Sigmoid colon (tissue), 6 donors: ENCODE measurements at regions not wholly inside any gene's neighbourhood (a gene's known extent, or its start where the extent isn't known, plus 50 kb on each side); places are given as distances from the start of the nearest gene placed in this dataset.

Experiments
- DNase-seq: peaks from one replicate; pipeline ENCODE4 v3.0.0-alpha.2; 2019
- H3K27ac ChIP-seq, 4 donors: fragments of 200-600 bp; sonication (generic); one replicate each; pipeline ENCODE4 v1.5.1; 2016 to 2019; ENCODE audit warnings: mild to moderate bottlenecking in 1 of 4
- H3K27me3 ChIP-seq, 3 donors: fragments of 200-600 bp; sonication (generic); one replicate each; pipeline ENCODE4 v1.5.1; 2019; ENCODE audit warnings: mild to moderate bottlenecking in 1 of 3
- H3K36me3 ChIP-seq, 4 donors: fragments of 200-600 bp; sonication (generic); one replicate each; pipeline ENCODE4 v1.5.1; 2016 to 2019
- H3K4me1 ChIP-seq, 4 donors: fragments of 200-600 bp; sonication (generic); one replicate each; pipeline ENCODE4 v1.5.1; 2017 to 2019
- H3K4me3 ChIP-seq, 4 donors: fragments of 200-600 bp; sonication (generic); one replicate each; pipeline ENCODE4 v1.5.1; 2017 to 2019; ENCODE audit warnings: mild to moderate bottlenecking in 2 of 4, moderate library complexity in 1 of 4
- H3K9me3 ChIP-seq, 4 donors: fragments of 200-600 bp in 3 of 4; sonication (generic) in 3 of 4; one replicate each; pipeline versions ENCODE4 v1.5.1 to v1.6.1; 2013 to 2019
- EP300 ChIP-seq, 4 donors: sonication (generic); formaldehyde crosslinking; IDR thresholded peaks; one replicate each; pipeline ENCODE4 v1.6.1; 2017; ENCODE audit warnings: antibody characterized with exemption in 4 of 4
- POLR2A ChIP-seq, 2 donors: fragments of 450-650 bp; IDR thresholded peaks; one replicate each; pipeline ENCODE4 v1.6.1; 2016; ENCODE audit warnings: antibody characterized with exemption in 2 of 2, mild to moderate bottlenecking in 2 of 2, moderate library complexity in 2 of 2
- POLR2AphosphoS5 ChIP-seq, 4 donors: sonication (generic); formaldehyde crosslinking; IDR thresholded peaks; one replicate each; pipeline ENCODE4 v1.6.1; 2017; ENCODE audit warnings: antibody characterized with exemption in 4 of 4
- WGBS, 2 donors: extraction: QIAGEN DNeasy Blood & Tissue Kit; methylation state at CpG; one replicate each; pipeline ENCODE4 v1.1.7; 2013; 5-methylcytosine and 5-hydroxymethylcytosine counted together
- intact Hi-C: fragments of 100-400 bp; cut with DNase I; formaldehyde crosslinking; loops from one replicate; pipeline ENCODE4 v1.15.1; 2023
- TF ChIP-seq, protein P1 (sequence below), 4 experiments: fragments of 450-650 bp in 3 of 4; fragments of 200-600 bp in 1 of 4; IDR thresholded peaks; one replicate each; pipeline ENCODE4 v1.5.1; 2016 to 2019; ENCODE audit warnings: antibody characterized with exemption in 4 of 4, mild to moderate bottlenecking in 3 of 4, moderate library complexity in 2 of 4
- donor health status: healthy with polysubstance abuse.
- donor health status: healthy.

DNA sequence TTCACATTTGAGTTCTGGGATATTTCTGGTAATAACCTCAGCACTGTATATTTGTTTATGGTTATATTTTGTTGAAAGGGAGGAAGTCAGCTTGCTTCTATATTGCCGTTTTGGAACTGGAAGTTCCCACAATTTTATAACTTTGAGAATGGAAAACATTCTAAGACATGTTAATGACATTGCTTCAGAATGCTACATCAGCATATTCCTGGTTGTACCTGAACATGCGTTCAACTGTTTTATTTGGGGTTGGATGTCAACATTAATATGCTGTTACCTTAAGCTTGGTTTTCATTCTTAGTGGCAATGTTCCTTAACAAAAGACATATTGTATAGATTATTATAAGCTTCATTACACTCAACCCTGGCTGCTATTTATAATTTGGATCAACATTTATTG is 489.4 kb upstream of the MAGEB18 start:
- H3K9me3 ChIP-seq = no peaks in the 10 kb centered on the region
- H3K4me1 ChIP-seq = no peaks in the 10 kb centered on the region
- 79 to 86% methylated on average over 2 of the region's 2 CpGs for WGBS, 2 donors
- H3K36me3 ChIP-seq = no peaks in the 10 kb centered on the region
- DNase-seq = no peak
- no peaks in the 10 kb centered on the region for H3K27me3 ChIP-seq
- no peak overlapping the region for H3K4me3 ChIP-seq
- TF ChIP-seq POLR2A (IDR thresholded peaks at IDR 0.05) (no peak), POLR2AphosphoS5 (IDR thresholded peaks at IDR 0.05) (no peak), EP300 (IDR thresholded peaks at IDR 0.05) (no peak)
- TF ChIP-seq, protein P1, sequence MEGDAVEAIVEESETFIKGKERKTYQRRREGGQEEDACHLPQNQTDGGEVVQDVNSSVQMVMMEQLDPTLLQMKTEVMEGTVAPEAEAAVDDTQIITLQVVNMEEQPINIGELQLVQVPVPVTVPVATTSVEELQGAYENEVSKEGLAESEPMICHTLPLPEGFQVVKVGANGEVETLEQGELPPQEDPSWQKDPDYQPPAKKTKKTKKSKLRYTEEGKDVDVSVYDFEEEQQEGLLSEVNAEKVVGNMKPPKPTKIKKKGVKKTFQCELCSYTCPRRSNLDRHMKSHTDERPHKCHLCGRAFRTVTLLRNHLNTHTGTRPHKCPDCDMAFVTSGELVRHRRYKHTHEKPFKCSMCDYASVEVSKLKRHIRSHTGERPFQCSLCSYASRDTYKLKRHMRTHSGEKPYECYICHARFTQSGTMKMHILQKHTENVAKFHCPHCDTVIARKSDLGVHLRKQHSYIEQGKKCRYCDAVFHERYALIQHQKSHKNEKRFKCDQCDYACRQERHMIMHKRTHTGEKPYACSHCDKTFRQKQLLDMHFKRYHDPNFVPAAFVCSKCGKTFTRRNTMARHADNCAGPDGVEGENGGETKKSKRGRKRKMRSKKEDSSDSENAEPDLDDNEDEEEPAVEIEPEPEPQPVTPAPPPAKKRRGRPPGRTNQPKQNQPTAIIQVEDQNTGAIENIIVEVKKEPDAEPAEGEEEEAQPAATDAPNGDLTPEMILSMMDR (IDR thresholded peaks at IDR 0.05) = no peak
- intact Hi-C loops = no loop called here
- no peak overlapping the region for H3K27ac ChIP-seq

DNA sequence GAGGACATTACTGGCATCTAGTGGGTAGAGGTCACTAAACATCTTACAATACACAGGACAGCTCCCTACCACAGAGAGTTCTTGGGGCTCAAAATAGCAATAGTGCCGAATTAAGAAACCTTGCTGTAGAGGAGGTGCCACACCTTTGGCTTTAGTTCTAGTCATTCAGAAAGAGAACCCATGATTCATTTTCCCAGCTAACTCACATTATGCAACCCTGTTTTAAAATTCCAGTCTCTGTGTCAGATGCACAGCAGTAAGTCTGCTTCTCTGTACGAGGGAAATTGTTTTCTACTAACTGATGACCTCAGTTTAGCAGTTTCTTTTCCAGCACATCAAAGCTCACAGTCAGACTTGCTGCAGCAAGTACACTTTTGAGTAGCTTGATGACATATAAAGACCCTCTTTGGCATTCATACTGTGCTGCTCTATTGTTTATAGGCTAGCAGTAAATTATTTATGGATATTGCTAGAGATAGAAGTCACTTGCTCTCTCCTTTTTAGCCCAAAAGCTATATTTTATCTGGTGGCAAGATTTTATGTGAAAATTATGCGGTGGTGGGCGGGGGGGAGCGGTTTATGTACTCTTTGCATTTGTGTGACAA is 487.8 kb upstream of the MAGEB18 start:
- no peaks in the 10 kb centered on the region for H3K36me3 ChIP-seq
- intact Hi-C loops = no loop called here
- H3K4me1 ChIP-seq = no peaks in the 10 kb centered on the region
- no peak overlapping the region for H3K4me3 ChIP-seq
- 72 to 76% methylated on average over 5 of the region's 5 CpGs for WGBS, 2 donors
- no peaks in the 10 kb centered on the region for H3K27me3 ChIP-seq
- H3K9me3 ChIP-seq = no peaks in the 10 kb centered on the region
- no peak overlapping the region for H3K27ac ChIP-seq
- no peak for TF ChIP-seq POLR2AphosphoS5 (IDR thresholded peaks at IDR 0.05)
- no peak for TF ChIP-seq EP300 (IDR thresholded peaks at IDR 0.05)
- no peak for TF ChIP-seq POLR2A (IDR thresholded peaks at IDR 0.05)
- TF ChIP-seq, protein P1 (IDR thresholded peaks at IDR 0.05) = no peak
- DNase-seq = no peak

DNA sequence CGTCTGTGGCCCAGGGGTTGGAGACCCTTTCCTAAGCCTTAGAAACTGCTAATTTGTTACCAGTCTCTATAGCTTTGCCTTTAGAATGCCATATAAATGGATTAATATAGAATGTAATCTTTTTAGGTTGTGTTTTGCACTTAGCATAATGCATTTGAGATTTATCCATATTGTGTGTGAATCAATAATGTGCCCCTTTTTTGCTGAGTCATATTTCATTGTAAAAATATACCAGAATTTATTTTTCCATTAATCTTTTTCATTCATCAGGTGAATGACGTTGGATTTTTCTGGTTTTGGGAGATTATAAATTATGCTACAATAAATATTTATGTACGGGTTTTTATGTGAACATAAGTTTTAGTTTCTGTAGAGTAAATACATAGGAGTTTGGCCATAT is 478.8 kb upstream of the MAGEB18 start:
- intact Hi-C loops = no loop called here
- Histone ChIP-seq H3K4me3 (no peak overlapping the region), H3K27ac (no peak overlapping the region), H3K9me3 (no peaks in the 10 kb centered on the region), H3K4me1 (no peaks in the 10 kb centered on the region), H3K27me3 (no peaks in the 10 kb centered on the region), H3K36me3 (no peaks in the 10 kb centered on the region)
- TF ChIP-seq EP300 (IDR thresholded peaks at IDR 0.05) = no peak
- no peak for TF ChIP-seq POLR2A (IDR thresholded peaks at IDR 0.05)
- 83% methylated on average over 3 of the region's 3 CpGs for WGBS, 2 donors
- DNase-seq = no peak

DNA sequence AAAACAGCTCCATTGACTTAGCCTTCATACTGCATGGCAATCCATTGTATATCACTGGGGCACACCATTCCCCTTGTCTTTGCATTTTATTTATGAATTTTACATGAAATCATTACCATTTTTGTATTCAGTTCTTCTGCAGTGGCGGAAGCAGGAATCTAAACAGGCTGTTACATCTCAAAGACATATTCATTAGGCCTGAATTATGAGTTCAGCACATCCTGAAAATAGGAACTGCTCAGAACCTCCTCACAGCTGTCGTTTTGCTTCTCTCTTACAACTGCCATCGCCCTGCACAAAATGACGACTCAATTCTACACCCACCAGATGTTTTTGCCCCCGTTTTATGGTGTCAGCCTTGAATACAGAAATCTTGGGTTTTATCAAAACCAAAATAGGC is 474.4 kb upstream of the MAGEB18 start:
- WGBS, 2 donors = 60 to 63% methylated on average over 5 of the region's 5 CpGs
- TF ChIP-seq EP300 (IDR thresholded peaks at IDR 0.05) = no peak
- TF ChIP-seq, protein P1 (IDR thresholded peaks at IDR 0.05) = no peak
- TF ChIP-seq POLR2A (IDR thresholded peaks at IDR 0.05) = no peak
- no peak for TF ChIP-seq POLR2AphosphoS5 (IDR thresholded peaks at IDR 0.05)

DNA sequence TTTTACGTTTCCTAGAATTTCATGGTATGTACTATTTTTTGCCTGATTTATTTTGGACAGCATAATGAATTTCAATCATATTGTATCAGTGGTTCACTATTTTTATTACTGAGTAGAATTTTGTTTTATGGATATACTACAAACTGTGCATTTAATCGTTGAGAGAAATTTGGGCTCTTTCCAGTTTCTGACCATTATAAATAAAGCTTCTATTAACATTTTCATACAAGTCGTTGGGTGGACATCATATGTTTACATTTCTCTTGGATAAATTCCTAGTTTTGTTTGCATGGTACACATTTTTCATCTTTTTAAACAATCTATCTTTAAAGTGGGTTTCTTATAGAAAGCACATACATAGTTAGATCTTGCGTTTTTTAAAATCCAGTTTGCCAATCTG is 472.7 kb upstream of the MAGEB18 start:
- no peak for DNase-seq
- TF ChIP-seq POLR2AphosphoS5 (IDR thresholded peaks at IDR 0.05) = no peak
- TF ChIP-seq, protein P1 (IDR thresholded peaks at IDR 0.05) = no peak
- TF ChIP-seq POLR2A (IDR thresholded peaks at IDR 0.05) = no peak
- TF ChIP-seq EP300 (IDR thresholded peaks at IDR 0.05) = no peak
- no peaks in the 10 kb centered on the region for H3K9me3 ChIP-seq
- no peaks in the 10 kb centered on the region for H3K4me1 ChIP-seq
- no peaks in the 10 kb centered on the region for H3K27me3 ChIP-seq
- no peaks in the 10 kb centered on the region for H3K36me3 ChIP-seq
- WGBS, 2 donors = 62 to 66% methylated on average over 4 of the region's 4 CpGs
- H3K27ac ChIP-seq = no peak overlapping the region
- H3K4me3 ChIP-seq = no peak overlapping the region
- intact Hi-C loops = no loop called here

More for the DNA sequence above, 474.4 kb upstream of the MAGEB18 start:
- H3K27ac ChIP-seq = no peak overlapping the region
- no peak overlapping the region for H3K4me3 ChIP-seq
- no peaks in the 10 kb centered on the region for H3K9me3 ChIP-seq
- intact Hi-C loops = no loop called here
- no peaks in the 10 kb centered on the region for H3K4me1 ChIP-seq
- no peak for DNase-seq
- no peaks in the 10 kb centered on the region for H3K27me3 ChIP-seq
- H3K36me3 ChIP-seq = no peaks in the 10 kb centered on the region
